Naive thymus-derived CD8-positive, alpha-beta T cell (primary cell): ENCODE measurements at regions not wholly inside any gene's neighbourhood (a gene's known extent, or its start where the extent isn't known, plus 50 kb on each side); places are given as distances from the start of the nearest gene placed in this dataset.
A peak's percentile ranks its signal among the peaks of the same experiment; 100 is the strongest.
"Not testable (repeated sequence)": the region's sequence is repeated elsewhere in the genome, so short reads cannot be mapped to it uniquely, and the experiment has no call there.

Source experiments
- ATAC-seq, 2 donors: fragments of 150-1000 bp; cut with Tn5 transposase in 1 of 2; sonication (Bioruptor Pico), chemical (Tn5 transposase) in 1 of 2; 1 replicate in 1 of 2; 2 replicates in 1 of 2; pipeline ENCODE4 v1.10.0; 2021; ENCODE audit warnings: mild to moderate bottlenecking in 2 of 2, moderate library complexity in 2 of 2
- POLR2A ChIA-PET: fragments of 350-600 bp; sonication (Branson Sonifier 250); formaldehyde crosslinking; loops from one replicate; lab custom pipeline; 2021; ENCODE audit warnings: antibody characterized with exemption; lab: Charles Lee
- DNase-seq, 10 donors: peaks; one replicate each; pipeline versions ENCODE4 v3.0.0 to v3.0.0-alpha.2; 2020 to 2022
- H3K27ac Mint-ChIP-seq, 10 donors: one replicate each; pipeline ENCODE4 v1.8.0; 2020 to 2022; ENCODE audit warnings: mild to moderate bottlenecking in 10 of 10, mixed read lengths in 10 of 10, moderate library complexity in 4 of 10, inconsistent platforms in 1 of 10
- H3K27me3 Mint-ChIP-seq, 5 donors: one replicate each; pipeline ENCODE4 v1.8.0; 2021 to 2022; ENCODE audit warnings: mixed read lengths in 5 of 5
- H3K36me3 Mint-ChIP-seq, 3 donors: one replicate each; pipeline ENCODE4 v1.8.0; 2020 to 2022; ENCODE audit warnings: mixed read lengths in 3 of 3, mild to moderate bottlenecking in 2 of 3, inconsistent platforms in 1 of 3
- H3K4me1 Mint-ChIP-seq, 4 donors: one replicate each; pipeline ENCODE4 v1.8.0; 2021 to 2022; ENCODE audit warnings: mixed read lengths in 4 of 4
- H3K4me3 Mint-ChIP-seq, 10 donors: one replicate each; pipeline ENCODE4 v1.8.0; 2020 to 2022; ENCODE audit warnings: mild to moderate bottlenecking in 10 of 10, mixed read lengths in 10 of 10, moderate library complexity in 6 of 10, inconsistent platforms in 1 of 10
- H3K9me3 Mint-ChIP-seq, 9 donors: one replicate each; pipeline ENCODE4 v1.8.0; 2020 to 2022; ENCODE audit warnings: mixed read lengths in 9 of 9, mild to moderate bottlenecking in 3 of 9, inconsistent platforms in 1 of 9, moderate library complexity in 1 of 9

DNA sequence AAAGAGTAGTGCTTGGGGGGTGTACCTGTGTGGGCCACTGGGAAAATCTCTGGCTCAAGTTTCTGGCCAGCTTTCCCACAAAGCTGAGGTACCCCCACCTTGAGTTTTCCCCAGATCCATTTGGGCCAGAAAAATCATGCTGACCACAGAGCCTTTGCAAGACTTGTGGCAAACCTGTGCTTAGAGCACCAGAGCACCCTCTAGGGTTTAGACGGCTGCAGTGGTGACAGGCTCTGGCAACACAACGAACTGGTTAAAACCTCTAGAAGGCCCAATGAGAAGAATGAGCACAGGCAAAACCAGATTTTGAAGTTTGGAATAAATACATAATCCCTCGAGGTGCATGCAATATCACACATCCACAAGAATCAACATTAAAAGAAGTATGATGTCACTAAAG is 290.7 kb upstream of the FOLH1 start:
- H3K9me3 Mint-ChIP-seq, result peaks cover 2 to 25% (median 15%) of the 10 kb centered on the region in 9 donors
- H3K27ac Mint-ChIP-seq, result no peak overlapping the region
- H3K36me3 Mint-ChIP-seq, result peaks cover 0 to 2% (median 0%) of the 10 kb centered on the region in 3 donors
- no peaks in the 10 kb centered on the region for H3K27me3 Mint-ChIP-seq
- H3K4me1 Mint-ChIP-seq, result no peaks in the 10 kb centered on the region
- DNase-seq (no peak), ATAC-seq (no peak)
- no peak overlapping the region for H3K4me3 Mint-ChIP-seq
- POLR2A ChIA-PET, result no interaction called here

DNA sequence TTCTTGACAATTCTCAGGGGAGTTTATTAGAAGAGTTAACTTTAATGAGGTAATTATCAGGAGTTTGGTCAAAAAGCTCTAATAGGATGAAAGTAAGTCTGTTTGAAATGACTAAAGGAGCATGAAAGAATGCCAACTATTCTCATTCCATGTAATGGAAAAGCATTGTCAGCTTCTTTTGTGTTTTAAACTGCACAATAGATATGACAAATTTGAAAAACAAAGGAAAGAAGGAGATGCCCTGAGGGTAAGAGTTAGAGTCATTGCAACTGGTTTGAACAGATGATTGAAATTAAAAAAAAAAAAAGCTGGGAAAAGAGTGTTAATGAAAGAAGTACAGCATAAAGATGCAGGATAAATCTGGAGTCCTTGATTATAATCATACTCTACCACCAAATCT is 296.8 kb upstream of the FOLH1 start:
- no peak for ATAC-seq
- H3K36me3 Mint-ChIP-seq, result peaks cover 0 to 2% (median 0%) of the 10 kb centered on the region in 3 donors
- POLR2A ChIA-PET, result no interaction called here
- H3K27me3 Mint-ChIP-seq, result peaks cover 0 to 1% (median 0%) of the 10 kb centered on the region in 5 donors
- H3K4me3 Mint-ChIP-seq, result no peak overlapping the region
- H3K27ac Mint-ChIP-seq, result no peak overlapping the region
- DNase-seq, result no peak
- no peaks in the 10 kb centered on the region for H3K4me1 Mint-ChIP-seq
- peaks cover 2 to 39% (median 14%) of the 10 kb centered on the region in 9 donors for H3K9me3 Mint-ChIP-seq

DNA sequence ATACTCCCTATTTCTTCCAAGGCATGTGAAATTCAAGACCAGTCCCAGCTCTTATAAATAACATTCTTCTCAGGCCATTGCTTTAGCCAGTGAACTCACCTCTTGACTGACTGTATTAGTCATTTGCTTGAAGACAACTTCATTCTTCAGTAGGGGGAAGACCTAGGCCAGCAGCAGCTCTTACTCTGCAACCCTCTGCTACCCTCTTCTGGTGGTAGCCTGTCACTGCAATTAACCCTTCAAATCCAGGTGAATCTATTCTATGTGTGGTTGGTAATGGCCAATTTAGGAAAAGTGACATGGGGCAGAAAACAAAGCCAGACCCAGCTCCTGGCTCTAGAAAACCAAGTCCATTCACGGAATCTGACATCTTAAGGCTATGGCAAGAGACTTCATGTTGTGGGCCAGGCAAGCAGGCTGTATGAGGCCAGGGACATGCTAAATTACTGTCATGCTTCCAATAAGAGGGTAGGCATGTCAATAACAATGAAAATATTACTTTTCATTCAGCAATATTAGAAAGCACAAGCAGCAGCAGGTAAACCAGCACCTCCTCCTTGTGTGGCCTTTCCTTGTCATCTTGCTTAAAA is 317.9 kb upstream of the FOLH1 start:
- ATAC-seq, POLR2A ChIA-PET: not testable (repeated sequence)

DNA sequence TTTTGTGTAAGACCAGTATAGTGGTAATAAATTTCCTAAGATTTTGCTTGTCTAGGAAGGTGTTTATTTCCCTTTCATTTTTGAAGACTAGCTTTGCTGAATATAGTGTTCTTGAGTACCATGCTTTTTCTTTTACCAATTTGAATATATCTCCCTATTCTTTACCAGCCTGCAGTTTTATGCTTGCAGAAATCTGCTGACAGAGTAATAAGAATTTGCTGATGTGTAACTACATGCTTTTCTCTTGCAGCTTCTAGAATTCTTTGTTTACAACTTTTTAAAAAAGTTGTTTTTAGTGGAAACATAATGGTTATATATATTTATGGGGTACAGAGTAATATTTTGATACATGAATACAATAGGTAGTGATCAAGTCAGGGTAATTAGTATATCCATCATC is 324.8 kb upstream of the FOLH1 start:
- H3K4me1 Mint-ChIP-seq, result no peaks in the 10 kb centered on the region
- H3K27me3 Mint-ChIP-seq, result no peaks in the 10 kb centered on the region
- H3K27ac Mint-ChIP-seq, result no peak overlapping the region
- POLR2A ChIA-PET, result no interaction called here
- no peak overlapping the region for H3K4me3 Mint-ChIP-seq
- peaks cover 7 to 40% (median 15%) of the 10 kb centered on the region in 9 donors for H3K9me3 Mint-ChIP-seq
- no peak for DNase-seq
- H3K36me3 Mint-ChIP-seq, result no peaks in the 10 kb centered on the region
- no peak for ATAC-seq

More for the DNA sequence above, 317.9 kb upstream of the FOLH1 start:
- H3K9me3 Mint-ChIP-seq, H3K4me3 Mint-ChIP-seq, H3K27ac Mint-ChIP-seq, H3K36me3 Mint-ChIP-seq, DNase-seq, H3K27me3 Mint-ChIP-seq, H3K4me1 Mint-ChIP-seq: not testable (repeated sequence)

DNA sequence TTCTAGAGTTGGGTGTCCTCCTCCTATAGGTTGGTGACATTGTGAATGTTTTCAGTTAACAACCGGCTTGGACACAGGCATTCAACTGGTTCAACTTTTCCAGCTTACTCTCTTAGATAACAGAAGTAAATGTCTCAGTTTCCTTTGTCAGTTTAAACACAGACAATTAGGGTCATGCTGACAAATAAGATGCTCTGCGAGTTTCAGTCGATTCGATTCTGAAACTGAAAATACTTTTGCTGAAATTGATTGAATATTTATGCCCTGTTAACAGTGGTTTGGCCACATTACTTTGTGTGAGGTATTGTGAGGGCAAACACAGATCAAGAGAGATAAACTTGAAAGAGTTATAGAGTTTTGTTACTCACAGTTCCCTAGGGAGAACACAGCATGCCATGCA is 330.5 kb upstream of the FOLH1 start:
- H3K36me3 Mint-ChIP-seq, H3K27ac Mint-ChIP-seq, H3K4me3 Mint-ChIP-seq, ATAC-seq, POLR2A ChIA-PET, H3K4me1 Mint-ChIP-seq, H3K27me3 Mint-ChIP-seq, DNase-seq: not testable (repeated sequence)
- H3K9me3 Mint-ChIP-seq, result peaks cover 5 to 29% (median 13%) of the 10 kb centered on the region in 9 donors

DNA sequence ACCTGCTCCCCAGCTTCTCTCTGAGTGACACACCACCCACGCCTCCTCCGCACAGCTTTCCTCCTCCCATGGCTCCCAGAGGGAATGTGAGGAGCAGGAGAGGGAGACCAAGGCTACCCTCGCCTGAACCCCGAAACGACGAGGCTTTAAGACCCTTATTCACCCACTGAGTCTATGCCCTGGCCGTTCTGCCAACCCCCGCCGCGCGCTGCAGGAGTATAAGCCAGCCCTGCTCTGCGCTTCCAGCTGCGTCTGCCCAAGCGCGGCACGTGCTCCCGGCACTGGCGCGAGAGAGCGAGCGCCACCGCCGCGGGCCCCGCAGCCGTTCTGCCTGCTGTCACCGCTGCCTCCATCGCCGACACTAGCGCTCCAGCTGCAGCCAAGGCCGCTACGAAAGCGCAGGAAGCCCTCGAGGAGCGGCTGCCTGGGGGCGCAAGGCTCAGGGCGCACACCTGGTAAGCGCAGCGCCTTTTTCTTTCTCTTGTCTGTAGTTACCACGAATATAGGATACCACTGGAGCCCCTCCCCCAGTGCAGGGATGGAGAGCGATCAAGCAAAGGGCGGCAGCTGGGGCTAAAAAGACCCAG is 350.0 kb upstream of the FOLH1 start:
- H3K4me1 Mint-ChIP-seq, H3K4me3 Mint-ChIP-seq, H3K36me3 Mint-ChIP-seq, DNase-seq, ATAC-seq, POLR2A ChIA-PET, H3K27ac Mint-ChIP-seq: not testable (repeated sequence)
- Mint-ChIP-seq H3K27me3 (peaks cover 5 to 17% (median 7%) of the 10 kb centered on the region in 5 donors), H3K9me3 (peaks cover 0 to 22% (median 6%) of the 10 kb centered on the region in 9 donors)

DNA sequence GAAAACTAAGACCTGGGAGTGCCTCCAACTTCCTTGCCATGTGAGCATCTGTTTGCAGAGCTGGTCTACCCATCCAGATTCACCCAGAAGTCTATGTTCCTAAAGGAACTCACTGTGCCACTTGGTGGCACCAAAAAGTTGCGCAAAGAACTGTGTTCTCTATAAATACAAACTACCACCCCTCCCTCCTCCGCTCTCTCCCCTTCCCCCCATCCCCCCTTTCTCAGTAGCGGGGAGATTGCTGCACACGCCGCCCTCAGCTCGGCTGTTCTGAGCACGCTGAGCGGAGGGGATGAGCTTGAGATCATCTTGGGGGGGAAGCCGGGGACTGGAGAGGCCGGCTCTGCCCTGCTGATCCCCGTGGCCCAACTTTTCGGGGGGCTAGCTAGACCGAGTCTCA is 352.2 kb upstream of the FOLH1 start:
- H3K4me3 Mint-ChIP-seq, POLR2A ChIA-PET, H3K4me1 Mint-ChIP-seq, H3K36me3 Mint-ChIP-seq, ATAC-seq, DNase-seq, H3K27ac Mint-ChIP-seq: not testable (repeated sequence)
- Mint-ChIP-seq H3K9me3 (peaks cover 0 to 20% (median 6%) of the 10 kb centered on the region in 9 donors), H3K27me3 (peaks cover 5 to 17% (median 7%) of the 10 kb centered on the region in 5 donors)

DNA sequence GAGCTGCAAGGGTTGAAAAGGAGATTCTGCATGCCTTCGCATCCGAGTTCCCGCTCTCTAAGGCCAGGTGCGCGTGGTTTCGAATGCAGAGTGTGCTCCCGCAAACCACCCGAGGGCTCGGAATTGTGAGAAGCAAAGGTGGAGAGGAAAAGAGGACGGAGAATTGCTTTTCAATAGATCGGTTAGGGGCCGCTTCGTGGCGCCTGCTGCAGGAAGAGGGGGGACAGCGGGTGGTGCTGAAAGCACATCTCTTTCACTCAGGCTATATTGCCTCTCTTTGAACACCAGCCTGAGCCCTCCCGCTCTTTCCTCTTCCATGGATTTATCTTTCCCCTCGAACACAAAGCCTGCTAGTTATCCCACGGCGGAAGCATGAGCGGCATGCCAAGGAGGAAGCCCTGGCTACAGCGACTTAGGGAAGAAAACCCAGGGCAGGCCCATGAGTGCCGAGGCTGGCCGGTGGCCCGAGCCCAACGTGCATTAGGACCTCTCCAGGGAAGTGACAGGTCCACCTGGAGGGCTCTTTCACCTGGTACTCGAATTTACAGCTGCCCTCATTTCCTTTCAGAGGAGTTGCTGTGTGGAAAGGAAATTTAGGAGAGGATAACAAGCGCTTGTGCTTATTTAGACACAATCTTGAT is 353.0 kb upstream of the FOLH1 start:
- H3K36me3 Mint-ChIP-seq, H3K4me1 Mint-ChIP-seq, POLR2A ChIA-PET, ATAC-seq, H3K4me3 Mint-ChIP-seq, DNase-seq: not testable (repeated sequence)
- Mint-ChIP-seq H3K27ac (peak overlapping the region in 1 of 10 donors; percentile 90), H3K9me3 (peaks cover 0 to 20% (median 10%) of the 10 kb centered on the region in 9 donors), H3K27me3 (peaks cover 5 to 17% (median 7%) of the 10 kb centered on the region in 5 donors)

DNA sequence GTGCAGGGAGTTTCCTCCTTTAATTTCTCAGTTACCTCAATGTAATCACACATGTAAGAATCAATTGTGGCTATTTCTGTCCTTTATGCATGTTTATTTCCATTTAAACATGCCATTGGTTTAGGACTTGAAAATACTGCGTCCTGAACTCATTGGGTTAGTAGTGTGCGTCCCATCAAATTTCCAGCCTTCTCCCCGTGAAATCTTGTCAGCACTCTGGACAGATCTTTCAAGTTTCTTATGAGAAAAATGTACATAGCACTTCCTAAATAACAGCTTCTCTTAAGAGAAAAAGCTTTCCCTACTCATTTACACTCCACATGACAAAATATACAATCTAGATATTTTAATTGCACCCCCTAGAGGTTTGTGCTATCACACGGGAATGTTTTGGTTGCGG is 353.9 kb upstream of the FOLH1 start:
- POLR2A ChIA-PET, H3K4me1 Mint-ChIP-seq, H3K36me3 Mint-ChIP-seq, ATAC-seq, H3K27ac Mint-ChIP-seq, H3K4me3 Mint-ChIP-seq, DNase-seq: not testable (repeated sequence)
- H3K27me3 Mint-ChIP-seq, result peaks cover 5 to 16% (median 7%) of the 10 kb centered on the region in 5 donors
- H3K9me3 Mint-ChIP-seq, result peaks cover 0 to 19% (median 8%) of the 10 kb centered on the region in 9 donors

DNA sequence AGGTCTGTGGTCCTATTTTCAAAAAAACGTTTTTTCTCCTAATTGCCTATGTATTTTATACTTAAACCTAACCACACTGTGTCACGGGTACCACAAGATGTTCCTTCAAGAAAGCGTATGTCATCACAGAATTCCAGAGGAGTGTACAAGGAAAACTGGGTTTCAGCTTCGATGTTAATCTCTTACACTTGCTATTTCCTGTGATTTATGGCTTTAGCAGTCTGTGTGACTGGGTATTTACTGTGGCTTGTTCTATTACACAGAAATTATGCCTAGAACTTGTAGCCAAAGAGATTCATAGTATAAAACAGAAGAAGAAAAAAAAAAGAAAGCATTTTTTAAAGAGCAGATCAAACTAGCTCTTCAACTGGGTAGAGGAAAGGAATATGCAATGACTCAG is 371.1 kb upstream of the FOLH1 start:
- H3K4me3 Mint-ChIP-seq, H3K4me1 Mint-ChIP-seq, H3K27me3 Mint-ChIP-seq, ATAC-seq, POLR2A ChIA-PET, H3K27ac Mint-ChIP-seq, H3K36me3 Mint-ChIP-seq, DNase-seq: not testable (repeated sequence)
- peaks cover 0 to 40% (median 4%) of the 10 kb centered on the region in 9 donors for H3K9me3 Mint-ChIP-seq

DNA sequence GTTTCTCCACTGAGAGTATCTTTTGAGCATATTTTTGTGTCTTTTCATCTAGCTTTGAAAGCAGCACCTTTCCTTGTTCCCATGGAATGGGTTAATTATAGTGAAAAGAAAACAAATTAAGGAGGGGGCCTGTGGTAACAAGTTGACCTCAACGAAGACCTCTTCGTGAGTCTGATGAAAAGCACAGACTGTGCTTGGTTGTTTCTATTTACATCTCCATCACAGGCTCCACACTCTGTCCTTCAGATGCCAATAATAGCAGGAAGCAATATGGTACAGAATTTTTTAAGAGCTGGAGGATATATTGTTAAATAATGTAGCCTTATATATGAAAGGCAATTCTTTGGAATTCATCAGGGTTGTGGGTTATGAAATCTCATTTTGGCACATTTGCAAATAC is 366.7 kb upstream of the OR4C13 start:
- H3K4me1 Mint-ChIP-seq, H3K27me3 Mint-ChIP-seq, POLR2A ChIA-PET, H3K36me3 Mint-ChIP-seq, H3K27ac Mint-ChIP-seq, ATAC-seq, H3K4me3 Mint-ChIP-seq, DNase-seq: not testable (repeated sequence)
- peaks cover 0 to 11% (median 5%) of the 10 kb centered on the region in 9 donors for H3K9me3 Mint-ChIP-seq

DNA sequence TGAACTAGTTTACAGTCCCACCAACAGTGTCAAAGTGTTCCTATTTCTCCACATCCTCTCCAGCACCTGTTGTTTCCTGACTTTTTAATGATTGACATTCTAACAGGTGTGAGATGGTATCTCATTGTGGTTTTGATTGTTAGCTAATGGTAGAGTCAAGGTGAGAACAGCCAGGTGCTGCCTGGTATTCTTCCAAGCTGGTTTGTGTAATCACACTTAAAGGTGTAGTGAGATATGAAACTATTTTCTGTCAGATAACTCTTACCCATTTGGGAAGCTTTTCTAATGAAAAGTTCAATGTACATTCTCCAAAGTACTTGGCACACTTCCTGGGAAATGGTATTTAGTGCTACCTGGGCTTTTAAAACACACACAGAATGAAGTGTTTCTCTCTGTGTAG is 343.3 kb upstream of the OR4C13 start:
- DNase-seq, ATAC-seq, H3K27me3 Mint-ChIP-seq, H3K4me3 Mint-ChIP-seq, H3K36me3 Mint-ChIP-seq, H3K4me1 Mint-ChIP-seq, POLR2A ChIA-PET, H3K27ac Mint-ChIP-seq: not testable (repeated sequence)
- H3K9me3 Mint-ChIP-seq, result peaks cover 0 to 29% (median 3%) of the 10 kb centered on the region in 9 donors

DNA sequence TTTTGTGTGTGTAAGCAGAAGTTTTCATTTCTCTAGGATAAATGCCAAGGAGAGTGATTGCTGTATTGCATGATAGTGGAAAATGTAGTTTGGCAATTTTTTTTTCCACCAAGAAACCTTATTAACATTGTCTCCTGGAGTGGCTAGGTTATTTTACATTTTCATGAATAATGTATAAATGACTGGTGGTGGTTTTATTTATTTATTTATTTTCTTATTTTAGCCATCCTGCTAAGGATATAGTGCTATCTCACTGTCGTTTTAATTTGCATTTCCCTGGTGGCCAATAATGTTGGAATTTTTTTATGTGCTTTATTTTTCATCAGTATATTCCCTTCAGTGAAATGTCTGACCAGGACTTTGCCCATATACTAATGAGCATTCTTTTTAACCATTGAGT is 328.3 kb upstream of the OR4C13 start:
- H3K27ac Mint-ChIP-seq, H3K4me1 Mint-ChIP-seq, H3K4me3 Mint-ChIP-seq, H3K36me3 Mint-ChIP-seq, POLR2A ChIA-PET, H3K27me3 Mint-ChIP-seq, DNase-seq, ATAC-seq: not testable (repeated sequence)
- H3K9me3 Mint-ChIP-seq, result peaks cover 3 to 31% (median 8%) of the 10 kb centered on the region in 9 donors
